ENCODE measurements at regions not wholly inside any gene's neighbourhood (a gene's known extent, or its start where the extent isn't known, plus 50 kb on each side); places are given as distances from the start of the nearest gene placed in this dataset.

- TF ChIP-seq CTCF (IDR thresholded peaks at IDR 0.05 in 2 of 3, conservative IDR thresholded peaks at IDR 0.05 in 1 of 3; ENCODE audit: borderline replicate concordance in 1 of 3, insufficient read depth in 1 of 3, low read depth in 2 of 3, low read length in 2 of 3) (no peak), MAX (IDR thresholded peaks at IDR 0.05) (no peak), EGR1 (IDR thresholded peaks at IDR 0.05; ENCODE audit: low read depth) (no peak), POLR2A (IDR thresholded peaks at IDR 0.05; ENCODE audit: borderline replicate concordance, extremely low read depth, insufficient read depth, insufficient read length) (no peak), JUND (IDR thresholded peaks at IDR 0.05) (no peak), SP1 (IDR thresholded peaks at IDR 0.05; ENCODE audit: low read depth) (no peak), EZH2phosphoT487 (IDR thresholded peaks at IDR 0.05; ENCODE audit: borderline replicate concordance) (no peak)
Measured at GRCh38 chr15:47095833-47096232, 621.5 kb upstream of the SEMA6D start.

Data from HCT116 (cell line).